HepG2 (cell line): ENCODE measurements at regions not wholly inside any gene's neighbourhood (a gene's known extent, or its start where the extent isn't known, plus 50 kb on each side); places are given as distances from the start of the nearest gene placed in this dataset.

Experiments
- BORCS8-MEF2B ChIP-seq: sonication (generic); formaldehyde crosslinking; IDR thresholded peaks from 2 replicates; pipeline ENCODE4 v1.8.0; 2022; ENCODE audit warnings: mild to moderate bottlenecking, missing genetic modification reagents
- CBX1 ChIP-seq: IDR thresholded peaks from one replicate; pipeline ENCODE4 v1.6.1; 2016; ENCODE audit warnings: antibody characterized with exemption, low read depth
- CREB3 ChIP-seq: sonication (generic); formaldehyde crosslinking; IDR thresholded peaks from 2 replicates; pipeline ENCODE4 v1.5.0; 2020; ENCODE audit warnings: missing genetic modification reagents
- HDAC6 ChIP-seq: fragments of 200-600 bp; sonication (generic); IDR thresholded peaks from 2 replicates; pipeline ENCODE4 v1.7.0; 2017; ENCODE audit warnings: mild to moderate bottlenecking, antibody characterized with exemption, low read length, low read depth
- KDM2A ChIP-seq: sonication (generic); formaldehyde crosslinking; IDR thresholded peaks from 2 replicates; pipeline ENCODE4 v1.4.0; 2020; ENCODE audit warnings: low read depth, missing genetic modification reagents, borderline replicate concordance
- SNAPC2 ChIP-seq: sonication (generic); formaldehyde crosslinking; IDR thresholded peaks from 2 replicates; pipeline ENCODE4 v1.8.1; 2022; ENCODE audit warnings: mild to moderate bottlenecking, missing genetic modification reagents
- SRSF1 ChIP-seq: fragments of 200-400 bp; formaldehyde crosslinking; optimal IDR thresholded peaks from 2 replicates; pipeline ENCODE3; 2017; ENCODE audit warnings: mild to moderate bottlenecking, low read depth, low read length, moderate library complexity
- XBP1 ChIP-seq: sonication (generic); formaldehyde crosslinking; IDR thresholded peaks from 2 replicates; pipeline ENCODE4 v1.5.0; 2020; ENCODE audit warnings: missing genetic modification reagents
- ZMAT3 ChIP-seq: sonication (generic); formaldehyde crosslinking; conservative IDR thresholded peaks from 2 replicates; pipeline ENCODE4 v1.7.0; 2021; ENCODE audit warnings: missing genetic modification reagents
- ZNF160 ChIP-seq: sonication (generic); formaldehyde crosslinking; IDR thresholded peaks from 2 replicates; pipeline ENCODE4 v1.8.0; 2022; ENCODE audit warnings: mild to moderate bottlenecking, inconsistent platforms, missing genetic modification reagents
- ZNF225 ChIP-seq: sonication (generic); formaldehyde crosslinking; IDR thresholded peaks from 2 replicates; pipeline ENCODE4 v1.4.0; 2020; ENCODE audit warnings: mild to moderate bottlenecking, missing genetic modification reagents
- ZNF24 ChIP-seq: fragments of 450-650 bp; IDR thresholded peaks from 2 replicates; pipeline ENCODE4 v1.6.1; 2017; ENCODE audit warnings: antibody characterized with exemption, mild to moderate bottlenecking
- ZNF558 ChIP-seq: sonication (generic); formaldehyde crosslinking; IDR thresholded peaks from 2 replicates; pipeline ENCODE4 v1.9.0; 2022; ENCODE audit warnings: mild to moderate bottlenecking, missing genetic modification reagents, borderline replicate concordance
- ZSCAN20 ChIP-seq: sonication (generic); formaldehyde crosslinking; IDR thresholded peaks from 2 replicates; pipeline ENCODE4 v1.4.0; 2020; ENCODE audit warnings: missing genetic modification reagents, mild to moderate bottlenecking, borderline replicate concordance
- ZSCAN21 ChIP-seq: sonication (generic); formaldehyde crosslinking; IDR thresholded peaks from 2 replicates; pipeline ENCODE4 v1.8.0; 2022; ENCODE audit warnings: mild to moderate bottlenecking, missing genetic modification reagents, moderate library complexity, borderline replicate concordance
- TF ChIP-seq, protein P1 (sequence below): sonication (generic); formaldehyde crosslinking; IDR thresholded peaks from 2 replicates; pipeline ENCODE4 v1.8.0; 2022; ENCODE audit warnings: mild to moderate bottlenecking, missing genetic modification reagents; ENCODE audit not compliant: insufficient replicate concordance
- TF ChIP-seq, protein P2 (sequence below), 2 experiments: IDR thresholded peaks; 2 replicates each; pipeline ENCODE4 v1.6.1; 2011 to 2012; ENCODE audit warnings: low read length in 2 of 2, borderline replicate concordance in 1 of 2, low read depth in 1 of 2, mild to moderate bottlenecking in 1 of 2, moderate library complexity in 1 of 2
- TF ChIP-seq, protein P3 (sequence below): sonication (generic); formaldehyde crosslinking; IDR thresholded peaks from 2 replicates; pipeline ENCODE4 v1.9.0; 2021; ENCODE audit warnings: missing genetic modification reagents, mild to moderate bottlenecking, borderline replicate concordance
- TF ChIP-seq, protein P4 (sequence below): sonication (generic); formaldehyde crosslinking; IDR thresholded peaks from 2 replicates; pipeline ENCODE4 v1.5.1; 2020; ENCODE audit warnings: mild to moderate bottlenecking, moderate library complexity, missing genetic modification reagents

GRCh38 chr2:206846981-206847834 is 81.8 kb downstream of the FASTKD2 start (continued):
- no peak for TF ChIP-seq ZNF558 (CRISPR knock-in tag)
- TF ChIP-seq, protein P1, sequence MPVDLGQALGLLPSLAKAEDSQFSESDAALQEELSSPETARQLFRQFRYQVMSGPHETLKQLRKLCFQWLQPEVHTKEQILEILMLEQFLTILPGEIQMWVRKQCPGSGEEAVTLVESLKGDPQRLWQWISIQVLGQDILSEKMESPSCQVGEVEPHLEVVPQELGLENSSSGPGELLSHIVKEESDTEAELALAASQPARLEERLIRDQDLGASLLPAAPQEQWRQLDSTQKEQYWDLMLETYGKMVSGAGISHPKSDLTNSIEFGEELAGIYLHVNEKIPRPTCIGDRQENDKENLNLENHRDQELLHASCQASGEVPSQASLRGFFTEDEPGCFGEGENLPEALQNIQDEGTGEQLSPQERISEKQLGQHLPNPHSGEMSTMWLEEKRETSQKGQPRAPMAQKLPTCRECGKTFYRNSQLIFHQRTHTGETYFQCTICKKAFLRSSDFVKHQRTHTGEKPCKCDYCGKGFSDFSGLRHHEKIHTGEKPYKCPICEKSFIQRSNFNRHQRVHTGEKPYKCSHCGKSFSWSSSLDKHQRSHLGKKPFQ (CRISPR knock-in tag), result no peak
- no peak for TF ChIP-seq ZNF225
- no peak for TF ChIP-seq BORCS8-MEF2B (CRISPR knock-in tag)
- TF ChIP-seq CBX1, result no peak
- 0 out of 2 replicates have a peak, but pooled peaks have one; percentile 34 for TF ChIP-seq ZSCAN21 (CRISPR knock-in tag)
- TF ChIP-seq, protein P2, sequence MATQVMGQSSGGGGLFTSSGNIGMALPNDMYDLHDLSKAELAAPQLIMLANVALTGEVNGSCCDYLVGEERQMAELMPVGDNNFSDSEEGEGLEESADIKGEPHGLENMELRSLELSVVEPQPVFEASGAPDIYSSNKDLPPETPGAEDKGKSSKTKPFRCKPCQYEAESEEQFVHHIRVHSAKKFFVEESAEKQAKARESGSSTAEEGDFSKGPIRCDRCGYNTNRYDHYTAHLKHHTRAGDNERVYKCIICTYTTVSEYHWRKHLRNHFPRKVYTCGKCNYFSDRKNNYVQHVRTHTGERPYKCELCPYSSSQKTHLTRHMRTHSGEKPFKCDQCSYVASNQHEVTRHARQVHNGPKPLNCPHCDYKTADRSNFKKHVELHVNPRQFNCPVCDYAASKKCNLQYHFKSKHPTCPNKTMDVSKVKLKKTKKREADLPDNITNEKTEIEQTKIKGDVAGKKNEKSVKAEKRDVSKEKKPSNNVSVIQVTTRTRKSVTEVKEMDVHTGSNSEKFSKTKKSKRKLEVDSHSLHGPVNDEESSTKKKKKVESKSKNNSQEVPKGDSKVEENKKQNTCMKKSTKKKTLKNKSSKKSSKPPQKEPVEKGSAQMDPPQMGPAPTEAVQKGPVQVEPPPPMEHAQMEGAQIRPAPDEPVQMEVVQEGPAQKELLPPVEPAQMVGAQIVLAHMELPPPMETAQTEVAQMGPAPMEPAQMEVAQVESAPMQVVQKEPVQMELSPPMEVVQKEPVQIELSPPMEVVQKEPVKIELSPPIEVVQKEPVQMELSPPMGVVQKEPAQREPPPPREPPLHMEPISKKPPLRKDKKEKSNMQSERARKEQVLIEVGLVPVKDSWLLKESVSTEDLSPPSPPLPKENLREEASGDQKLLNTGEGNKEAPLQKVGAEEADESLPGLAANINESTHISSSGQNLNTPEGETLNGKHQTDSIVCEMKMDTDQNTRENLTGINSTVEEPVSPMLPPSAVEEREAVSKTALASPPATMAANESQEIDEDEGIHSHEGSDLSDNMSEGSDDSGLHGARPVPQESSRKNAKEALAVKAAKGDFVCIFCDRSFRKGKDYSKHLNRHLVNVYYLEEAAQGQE (IDR thresholded peaks at IDR 0.05; ENCODE audit: borderline replicate concordance in 1 of 2, low read depth in 1 of 2, low read length in 2 of 2), result peak in 1 of 2 experiments; percentile 57; a peak in 1 of 4 replicates
- TF ChIP-seq ZNF160 (CRISPR knock-in tag), result peak; percentile 71; the same call in 1 of the 2 replicates
- TF ChIP-seq, protein P3, sequence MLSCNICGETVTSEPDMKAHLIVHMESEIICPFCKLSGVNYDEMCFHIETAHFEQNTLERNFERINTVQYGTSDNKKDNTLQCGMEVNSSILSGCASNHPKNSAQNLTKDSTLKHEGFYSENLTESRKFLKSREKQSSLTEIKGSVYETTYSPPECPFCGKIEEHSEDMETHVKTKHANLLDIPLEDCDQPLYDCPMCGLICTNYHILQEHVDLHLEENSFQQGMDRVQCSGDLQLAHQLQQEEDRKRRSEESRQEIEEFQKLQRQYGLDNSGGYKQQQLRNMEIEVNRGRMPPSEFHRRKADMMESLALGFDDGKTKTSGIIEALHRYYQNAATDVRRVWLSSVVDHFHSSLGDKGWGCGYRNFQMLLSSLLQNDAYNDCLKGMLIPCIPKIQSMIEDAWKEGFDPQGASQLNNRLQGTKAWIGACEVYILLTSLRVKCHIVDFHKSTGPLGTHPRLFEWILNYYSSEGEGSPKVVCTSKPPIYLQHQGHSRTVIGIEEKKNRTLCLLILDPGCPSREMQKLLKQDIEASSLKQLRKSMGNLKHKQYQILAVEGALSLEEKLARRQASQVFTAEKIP (CRISPR knock-in tag), result no peak
- TF ChIP-seq SRSF1, result no peak
- TF ChIP-seq ZNF24, result no peak
- TF ChIP-seq ZSCAN20 (CRISPR knock-in tag), result peak; percentile 100
- TF ChIP-seq HDAC6, result no peak
- no peak for TF ChIP-seq XBP1 (CRISPR knock-in tag)
- no peak for TF ChIP-seq KDM2A (CRISPR knock-in tag)
- no peak for TF ChIP-seq CREB3 (CRISPR knock-in tag)
- TF ChIP-seq SNAPC2, result no peak
- TF ChIP-seq, protein P4, sequence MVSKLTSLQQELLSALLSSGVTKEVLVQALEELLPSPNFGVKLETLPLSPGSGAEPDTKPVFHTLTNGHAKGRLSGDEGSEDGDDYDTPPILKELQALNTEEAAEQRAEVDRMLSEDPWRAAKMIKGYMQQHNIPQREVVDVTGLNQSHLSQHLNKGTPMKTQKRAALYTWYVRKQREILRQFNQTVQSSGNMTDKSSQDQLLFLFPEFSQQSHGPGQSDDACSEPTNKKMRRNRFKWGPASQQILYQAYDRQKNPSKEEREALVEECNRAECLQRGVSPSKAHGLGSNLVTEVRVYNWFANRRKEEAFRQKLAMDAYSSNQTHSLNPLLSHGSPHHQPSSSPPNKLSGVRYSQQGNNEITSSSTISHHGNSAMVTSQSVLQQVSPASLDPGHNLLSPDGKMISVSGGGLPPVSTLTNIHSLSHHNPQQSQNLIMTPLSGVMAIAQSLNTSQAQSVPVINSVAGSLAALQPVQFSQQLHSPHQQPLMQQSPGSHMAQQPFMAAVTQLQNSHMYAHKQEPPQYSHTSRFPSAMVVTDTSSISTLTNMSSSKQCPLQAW (CRISPR knock-in tag), result peak; percentile 54; the same call in 1 of the 2 replicates
- TF ChIP-seq ZMAT3 (CRISPR knock-in tag), result no peak
